GM21529 (cell line): ENCODE measurements at regions not wholly inside any gene's neighbourhood (a gene's known extent, or its start where the extent isn't known, plus 50 kb on each side); places are given as distances from the start of the nearest gene placed in this dataset.
"Not testable (repeated sequence)": the region's sequence is repeated elsewhere in the genome, so short reads cannot be mapped to it uniquely, and the experiment has no call there.

ENCODE experiments used
- ATAC-seq: cut with Tn5 transposase; IDR thresholded peaks from one replicate; pipeline ENCODE4 v1.9.1; 2021; ENCODE audit not compliant: unreplicated experiment

DNA sequence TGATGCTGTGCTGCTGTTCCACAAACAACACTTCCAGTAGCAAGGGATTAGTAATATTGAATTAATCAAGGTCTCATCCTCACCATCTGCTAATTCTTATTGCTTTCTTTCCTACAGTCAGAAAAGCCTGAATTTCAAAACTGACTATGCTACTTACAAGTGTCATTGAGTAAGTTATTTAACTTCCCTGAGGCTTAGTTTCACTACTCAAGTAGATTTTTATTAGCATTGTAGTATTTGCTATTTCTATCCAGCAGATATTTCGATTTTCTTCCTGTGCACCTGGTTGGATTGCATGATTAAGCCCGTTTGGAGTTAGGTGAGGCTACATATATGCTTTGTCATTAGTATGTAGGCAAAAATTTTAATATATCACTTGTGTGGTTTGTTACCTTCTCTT lies 591.5 kb downstream of the TRHDE start:
- ATAC-seq, result no peak

DNA sequence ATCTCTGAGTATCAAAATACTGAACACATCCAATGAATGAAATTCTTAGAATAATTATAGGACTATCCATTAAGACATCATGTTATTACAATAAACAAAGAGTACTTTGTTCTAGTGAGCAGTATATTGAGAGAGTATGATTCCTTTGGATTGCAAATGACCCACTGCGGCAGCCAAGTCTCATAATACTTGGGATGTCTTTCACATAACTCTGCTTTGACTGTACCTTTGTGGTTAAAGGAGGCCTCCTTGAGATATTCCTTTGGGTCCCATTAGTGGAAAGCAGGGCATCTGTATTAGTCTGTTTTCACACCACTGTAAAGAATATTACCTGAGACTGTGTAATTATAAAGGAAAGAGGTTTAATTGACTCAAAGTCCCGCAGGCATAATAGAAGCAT lies 593.8 kb downstream of the TRHDE start:
- no peak for ATAC-seq

GRCh38 chr12:72869024-72869423 lies 596.9 kb downstream of the TRHDE start:
- no peak for ATAC-seq

- ATAC-seq, result no peak
Observed at GRCh38 chr12:72872238-72872887, 600.2 kb downstream of the TRHDE start.

DNA sequence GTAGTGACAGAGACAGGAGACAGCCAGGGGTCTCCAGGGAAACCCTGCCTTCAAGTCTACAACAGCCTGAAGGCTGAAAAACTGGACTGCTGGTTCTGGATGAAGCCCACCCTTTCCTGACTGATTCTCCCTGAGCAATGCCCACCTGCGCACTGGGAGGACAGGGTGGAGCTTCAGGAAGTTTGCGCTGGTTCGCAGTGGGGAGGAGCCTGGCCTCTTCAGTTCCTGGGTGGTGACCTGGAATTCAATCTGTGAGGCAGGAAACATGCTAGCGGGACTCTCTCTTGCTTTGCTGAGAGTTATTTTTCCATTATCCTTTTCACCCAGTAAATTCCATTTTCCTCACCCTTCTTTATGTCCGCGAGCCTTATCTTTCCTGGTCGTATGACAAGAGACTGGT lies 600.8 kb downstream of the TRHDE start:
- ATAC-seq, result no peak

DNA sequence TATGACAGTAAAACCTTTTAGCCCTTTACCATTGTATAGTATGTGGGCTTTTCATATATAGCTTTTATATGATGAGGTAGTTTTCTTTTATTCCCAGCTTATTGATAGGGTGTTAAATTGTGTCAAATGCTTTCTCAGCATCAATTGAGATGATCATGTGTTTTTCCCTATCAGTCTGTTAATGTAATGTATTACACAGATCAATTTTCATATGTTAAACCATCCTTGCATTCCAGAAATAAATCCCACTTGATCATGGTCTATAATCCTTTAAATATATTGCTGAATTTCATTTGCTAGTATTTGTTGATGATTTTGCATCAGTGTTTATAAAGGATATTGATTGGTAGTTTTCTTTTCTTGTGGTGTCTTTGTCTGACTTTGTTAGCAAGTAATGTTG lies 603.9 kb downstream of the TRHDE start:
- no peak for ATAC-seq

GRCh38 chr12:72888693-72889092 lies 616.5 kb downstream of the TRHDE start:
- no peak for ATAC-seq

GRCh38 chr12:72889791-72890190 lies 617.6 kb downstream of the TRHDE start:
- ATAC-seq, result no peak

GRCh38 chr12:72901685-72902084 lies 629.5 kb downstream of the TRHDE start:
- no peak for ATAC-seq

GRCh38 chr12:72925716-72926115 lies 653.5 kb downstream of the TRHDE start:
- no peak for ATAC-seq

DNA sequence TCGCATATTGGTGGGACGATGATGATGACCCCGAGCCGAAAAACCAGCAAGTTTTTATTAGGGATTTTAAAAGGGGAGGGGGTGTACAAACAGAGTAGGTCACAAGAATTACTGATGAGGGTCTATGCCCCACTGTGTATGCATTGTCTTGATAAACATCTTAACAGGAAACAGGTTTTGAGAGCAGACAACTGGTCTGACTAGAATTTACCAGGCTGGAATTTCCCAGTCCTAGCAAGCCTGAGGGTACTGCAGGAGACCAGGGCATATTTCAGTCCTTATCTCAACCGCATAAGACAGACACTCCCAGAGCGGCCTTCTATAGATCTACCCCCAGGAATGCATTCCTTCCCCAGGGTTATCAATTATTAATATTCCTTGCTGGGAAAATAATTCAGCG lies 659.7 kb downstream of the TRHDE start:
- not testable (repeated sequence) for ATAC-seq

DNA sequence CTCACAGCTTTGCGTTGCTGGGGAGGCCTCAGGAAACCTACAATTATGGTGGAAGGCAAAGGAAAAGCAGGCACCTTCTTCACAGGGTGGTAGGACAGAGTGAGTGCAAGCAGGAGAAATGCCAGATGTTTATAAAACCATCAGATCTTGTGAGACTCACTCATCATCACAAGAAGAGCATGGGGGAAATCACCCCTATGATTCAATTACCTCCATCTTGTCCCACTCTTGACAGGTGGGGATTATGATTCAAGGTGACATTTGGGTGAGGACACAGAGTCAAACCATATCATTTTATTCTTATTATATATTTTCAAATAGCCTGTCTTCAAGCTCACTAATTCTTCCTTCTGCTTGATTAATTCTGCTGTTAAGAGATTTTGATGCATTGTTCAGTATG lies 665.3 kb downstream of the TRHDE start:
- ATAC-seq, result no peak

GRCh38 chr12:72957454-72957853 lies 685.3 kb downstream of the TRHDE start:
- no peak for ATAC-seq

- no peak for ATAC-seq
Observed at GRCh38 chr12:72966684-72967083, 694.5 kb downstream of the TRHDE start.

DNA sequence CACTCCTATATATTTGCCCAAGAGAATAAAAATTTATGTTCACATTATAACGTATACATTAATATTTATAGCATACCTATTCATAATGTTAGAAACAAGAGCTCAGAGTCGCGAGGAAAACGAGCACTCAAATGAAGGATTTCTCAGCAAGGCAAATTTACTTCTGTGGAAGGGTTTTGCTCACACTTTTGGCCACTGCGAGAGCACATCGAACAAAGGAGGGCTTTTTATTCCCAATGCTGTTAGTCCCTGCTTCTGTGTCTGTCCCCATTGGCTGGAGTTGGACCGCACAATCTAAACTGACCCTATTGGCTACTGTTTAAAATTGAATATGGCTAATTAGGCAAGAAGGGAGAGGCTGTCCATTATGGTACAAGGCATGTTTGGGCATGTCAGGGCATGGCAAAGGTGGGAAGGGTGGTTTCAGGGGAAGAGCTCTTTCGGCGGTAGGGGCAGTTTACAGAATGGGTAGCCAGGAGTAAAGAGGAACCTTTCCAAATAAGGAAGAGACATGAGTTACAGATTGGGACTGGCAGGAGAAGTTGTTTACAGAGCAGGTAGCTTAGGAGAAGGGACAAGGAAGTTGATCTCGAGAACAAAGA lies 702.9 kb downstream of the TRHDE start:
- no peak for ATAC-seq

DNA sequence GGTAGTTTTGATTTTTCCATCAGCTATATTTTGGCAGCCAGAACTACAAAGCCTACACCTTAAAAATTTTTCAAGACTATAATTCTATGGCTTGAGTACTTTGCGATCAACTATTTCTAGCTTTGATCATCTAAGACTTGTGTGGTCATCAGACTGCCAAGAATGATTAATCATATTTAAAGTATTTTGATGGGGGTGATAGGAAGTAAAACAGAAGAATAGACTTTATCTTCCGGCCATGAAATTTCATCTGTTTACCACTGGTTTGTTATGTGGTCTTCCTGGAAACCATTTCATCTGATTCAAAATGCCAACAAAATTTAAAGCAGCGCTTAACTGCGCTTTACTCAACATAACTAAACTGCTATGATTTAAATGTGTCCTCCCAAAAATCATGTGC lies 706.8 kb downstream of the TRHDE start:
- ATAC-seq, result no peak

DNA sequence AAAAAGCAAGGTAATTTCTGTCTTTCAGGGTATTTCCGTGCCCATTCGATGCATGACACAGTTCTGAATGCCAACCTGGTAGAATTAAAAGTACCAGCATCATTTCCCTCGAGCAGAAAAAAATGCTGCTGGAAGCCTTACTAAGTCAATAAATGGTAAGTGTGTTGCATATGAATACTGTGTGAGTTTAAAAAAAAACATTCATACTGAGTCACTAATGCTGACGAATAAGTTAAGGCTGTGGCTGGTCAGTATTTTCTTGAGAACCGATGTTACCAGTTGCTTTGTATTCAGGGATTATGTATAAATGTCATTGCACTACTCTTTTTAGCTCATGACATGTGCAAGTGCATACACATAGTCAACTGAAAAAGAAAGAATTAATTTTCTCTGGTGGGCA lies 710.2 kb downstream of the TRHDE start:
- no peak for ATAC-seq

GRCh38 chr12:72986963-72987362 lies 714.8 kb downstream of the TRHDE start:
- ATAC-seq, result no peak

DNA sequence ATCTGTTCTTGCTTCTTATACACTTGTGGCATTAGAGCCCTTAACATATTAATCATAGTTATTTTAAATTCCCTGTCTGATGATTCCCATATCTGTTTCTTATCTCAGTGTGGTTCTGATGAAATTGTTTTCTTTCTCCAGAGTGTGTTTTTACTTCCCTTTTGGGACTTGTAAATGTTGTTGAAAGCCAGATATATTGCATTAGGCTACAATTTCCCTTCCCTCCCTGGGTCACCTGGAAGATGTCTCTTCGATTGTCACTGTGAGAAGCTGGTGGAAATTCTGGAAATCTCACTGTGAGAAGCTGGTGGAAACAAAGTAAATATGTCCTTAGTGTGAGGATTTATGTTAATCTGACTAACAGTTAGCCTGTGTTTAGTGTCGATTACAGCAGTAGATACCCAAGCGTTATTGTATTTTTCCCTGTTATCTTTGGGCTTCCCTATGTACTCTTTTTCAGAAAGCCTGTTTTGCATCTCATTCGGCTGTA lies 717.3 kb downstream of the TRHDE start:
- no peak for ATAC-seq

DNA sequence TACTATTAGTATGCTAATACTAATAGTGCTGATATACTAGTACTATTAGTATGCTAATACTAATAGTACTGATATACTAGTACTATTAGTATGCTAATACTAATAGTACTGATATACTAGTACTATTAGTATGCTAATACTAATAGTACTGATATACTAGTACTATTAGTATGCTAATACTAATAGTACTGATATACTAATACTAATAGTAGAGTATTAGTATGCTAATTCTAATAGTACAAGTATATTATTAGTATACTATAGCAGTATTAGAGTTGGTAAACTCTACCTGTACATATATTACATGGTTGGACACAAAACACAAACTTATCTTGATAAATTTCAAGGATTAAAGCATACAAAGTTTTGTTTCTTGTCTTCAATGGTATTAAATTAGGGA lies 722.9 kb downstream of the TRHDE start:
- not testable (repeated sequence) for ATAC-seq

GRCh38 chr12:72995616-72996015 lies 723.4 kb downstream of the TRHDE start:
- no peak for ATAC-seq

DNA sequence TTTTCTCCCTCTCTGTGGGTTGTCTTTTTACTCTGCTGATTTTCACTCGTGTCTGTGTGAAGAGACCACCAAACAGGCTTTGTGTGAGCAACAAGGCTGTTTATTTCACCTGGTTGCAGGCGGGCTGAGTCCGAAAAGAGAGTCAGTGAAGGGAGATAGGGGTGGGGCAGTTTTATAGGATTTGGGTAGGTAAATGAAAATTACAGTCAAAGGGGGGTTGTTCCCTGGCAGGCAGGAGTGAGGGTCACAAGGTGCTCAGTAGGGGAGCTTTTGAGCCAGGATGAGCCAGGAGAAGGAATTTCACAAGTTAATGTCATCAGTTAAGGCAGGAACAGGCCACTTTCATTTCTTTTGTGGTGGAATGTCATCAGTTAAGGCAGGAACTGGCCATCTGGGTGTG lies 729.6 kb downstream of the TRHDE start:
- ATAC-seq, result not testable (repeated sequence)

- not testable (repeated sequence) for ATAC-seq
Observed at GRCh38 chr12:73002504-73002903, 730.3 kb downstream of the TRHDE start.
